HG02885 (cell line): ENCODE measurements at regions not wholly inside any gene's neighbourhood (a gene's known extent, or its start where the extent isn't known, plus 50 kb on each side); places are given as distances from the start of the nearest gene placed in this dataset.
A peak's percentile ranks its signal among the peaks of the same experiment; 100 is the strongest.

Experiments
- ATAC-seq: cut with Tn5 transposase; IDR thresholded peaks from one replicate; pipeline ENCODE4 v1.9.1; 2021; ENCODE audit warnings: mild to moderate bottlenecking; ENCODE audit not compliant: unreplicated experiment, poor library complexity

- no peak for ATAC-seq
These were observed 565.7 kb upstream of the BTBD3 start for GRCh38 chr20:11352041-11352440.

GRCh38 chr20:11354846-11355245 lies 562.8 kb upstream of the BTBD3 start:
- no peak for ATAC-seq

DNA sequence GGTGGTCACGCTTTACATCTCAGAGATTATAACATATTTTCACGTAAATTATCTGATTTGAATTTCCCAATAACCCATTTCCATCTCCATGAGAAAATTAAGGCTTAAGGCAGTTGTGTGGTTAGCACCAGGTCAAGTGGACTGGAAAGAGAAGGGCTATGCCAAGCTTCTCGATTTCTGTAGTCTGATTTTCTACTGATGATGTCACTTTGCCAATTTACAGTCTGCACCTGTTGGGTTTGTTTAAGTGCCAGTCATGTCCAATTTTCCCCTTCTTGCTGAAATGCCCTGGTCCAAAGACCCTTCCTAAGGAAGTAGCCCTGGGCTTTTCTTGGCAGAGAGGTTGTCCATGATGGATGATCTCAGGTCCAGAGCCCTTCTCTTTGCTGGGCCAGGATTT lies 562.3 kb upstream of the BTBD3 start:
- ATAC-seq = no peak

DNA sequence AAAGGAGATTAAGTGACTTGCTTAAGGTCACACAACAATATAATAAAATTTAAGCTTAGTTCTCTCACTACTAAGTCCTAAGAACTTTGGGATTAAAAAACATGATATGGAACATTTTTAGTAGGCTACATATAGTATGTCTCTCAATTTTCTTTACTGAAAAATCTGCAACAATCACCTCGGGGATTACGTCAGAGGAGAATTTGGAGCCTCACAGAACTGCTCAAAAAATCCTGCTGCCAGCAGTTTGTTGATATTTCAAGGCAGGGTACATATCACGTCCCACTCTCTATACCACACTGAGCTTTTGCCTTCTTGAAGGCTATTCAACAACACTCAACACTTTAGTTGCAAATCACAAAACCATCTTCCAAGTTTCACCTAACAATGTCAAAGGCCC lies 561.6 kb upstream of the BTBD3 start:
- ATAC-seq = no peak

- ATAC-seq = no peak
These were observed 555.2 kb upstream of the BTBD3 start for GRCh38 chr20:11362450-11362849.

DNA sequence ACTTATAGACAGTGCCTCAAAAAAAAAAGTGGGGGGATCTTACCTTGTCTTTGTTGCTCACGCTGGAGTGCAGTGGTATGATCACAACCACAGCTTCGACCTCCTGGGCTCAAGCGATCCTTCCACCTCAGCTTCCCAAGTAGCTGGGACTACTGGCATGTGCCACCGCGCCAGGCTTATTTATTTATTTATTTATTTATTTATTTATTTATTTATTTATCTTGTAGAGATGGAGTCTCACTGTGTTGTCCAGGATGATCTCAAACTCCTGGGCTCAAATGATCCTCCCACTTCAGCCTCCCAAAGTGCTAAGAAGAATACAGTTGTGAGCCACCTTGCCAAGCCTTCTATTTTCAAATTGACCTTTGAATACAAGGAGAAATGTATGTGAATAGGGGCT lies 553.0 kb upstream of the BTBD3 start:
- ATAC-seq = no peak

DNA sequence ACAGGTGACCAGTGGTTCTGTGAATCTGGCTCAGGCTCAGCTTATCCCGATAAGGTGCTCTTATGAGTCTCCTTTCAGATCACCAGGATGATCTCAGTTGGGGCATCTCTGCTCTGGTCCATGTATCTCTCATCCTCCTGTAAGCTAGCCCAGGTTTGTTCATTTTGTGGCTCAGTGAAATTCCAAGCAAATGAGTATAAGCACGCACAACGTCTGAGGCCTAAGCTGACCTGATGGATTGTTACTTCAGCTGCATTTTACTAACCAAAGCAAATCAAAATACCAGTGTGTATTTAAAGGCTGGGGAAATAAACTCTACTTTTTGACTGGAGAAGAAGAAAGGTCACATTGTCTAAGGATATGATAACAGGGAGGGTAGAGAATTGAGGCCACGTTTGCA lies 551.0 kb upstream of the BTBD3 start:
- ATAC-seq = no peak

DNA sequence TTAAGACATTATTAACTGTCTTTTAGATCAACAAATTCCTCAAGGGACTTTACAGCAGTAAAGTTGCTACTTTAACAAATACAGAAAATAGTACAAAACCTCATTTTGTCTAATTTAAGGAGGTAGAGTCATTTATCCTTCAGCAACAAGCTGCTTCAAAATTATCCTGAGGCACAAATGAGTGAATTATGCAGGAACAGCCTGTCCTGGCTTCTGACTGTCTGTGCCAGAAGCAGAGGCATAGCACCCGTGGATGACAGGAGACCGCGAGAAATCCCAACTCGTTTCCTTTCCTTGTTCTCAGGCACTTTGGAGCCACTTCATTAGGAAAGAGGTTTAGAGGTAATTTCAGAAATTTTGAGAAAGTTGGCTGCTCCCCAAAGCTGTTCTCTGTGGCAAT lies 549.2 kb upstream of the BTBD3 start:
- ATAC-seq = no peak

DNA sequence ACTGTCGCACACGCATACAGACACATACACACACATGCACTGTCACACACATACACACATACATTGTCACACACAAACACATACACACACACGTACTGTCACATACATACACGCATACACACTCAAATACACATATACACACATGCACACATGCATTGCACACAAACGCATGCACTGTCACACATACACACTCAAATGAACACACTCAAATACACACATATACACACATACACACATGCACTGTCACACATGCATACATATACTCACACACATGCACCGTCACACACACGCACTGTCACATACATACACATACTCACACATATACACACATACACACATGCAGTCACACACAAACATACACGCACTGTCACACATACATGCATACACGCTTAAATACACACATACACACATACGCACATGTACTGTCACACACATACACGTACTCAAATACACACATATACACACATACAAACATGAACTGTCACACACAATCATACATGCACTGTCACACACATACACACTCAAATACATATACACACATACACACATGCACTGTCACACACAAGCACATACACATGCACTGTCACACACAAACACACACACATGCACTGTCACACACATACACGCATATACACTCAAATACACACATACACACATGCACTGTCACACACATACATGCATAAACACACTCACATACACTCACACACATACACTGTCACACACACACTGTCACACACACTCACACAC lies 548.6 kb upstream of the BTBD3 start:
- ATAC-seq = no peak

DNA sequence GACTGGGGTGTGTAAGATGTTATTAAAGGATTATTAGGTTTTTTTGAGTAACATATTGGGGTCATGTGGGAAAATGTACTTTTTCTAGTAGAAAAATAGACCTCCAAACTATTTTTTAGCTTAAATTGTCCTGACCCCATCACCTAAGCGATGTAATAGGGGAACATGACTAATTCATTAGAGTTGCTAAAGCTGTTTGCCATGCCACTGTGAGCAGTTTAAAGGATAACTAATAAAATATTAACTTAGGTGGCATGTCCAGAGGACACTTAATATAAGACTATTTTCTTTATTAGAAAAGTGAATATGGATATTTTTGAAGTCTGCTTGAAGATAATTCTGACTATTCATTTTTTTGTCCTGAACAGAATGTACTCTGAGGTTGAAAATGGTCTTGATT lies 545.9 kb upstream of the BTBD3 start:
- no peak for ATAC-seq

GRCh38 chr20:11372876-11373790 lies 544.6 kb upstream of the BTBD3 start:
- ATAC-seq = no peak

- ATAC-seq = no peak
These were observed 542.4 kb upstream of the BTBD3 start for GRCh38 chr20:11375335-11375734.

DNA sequence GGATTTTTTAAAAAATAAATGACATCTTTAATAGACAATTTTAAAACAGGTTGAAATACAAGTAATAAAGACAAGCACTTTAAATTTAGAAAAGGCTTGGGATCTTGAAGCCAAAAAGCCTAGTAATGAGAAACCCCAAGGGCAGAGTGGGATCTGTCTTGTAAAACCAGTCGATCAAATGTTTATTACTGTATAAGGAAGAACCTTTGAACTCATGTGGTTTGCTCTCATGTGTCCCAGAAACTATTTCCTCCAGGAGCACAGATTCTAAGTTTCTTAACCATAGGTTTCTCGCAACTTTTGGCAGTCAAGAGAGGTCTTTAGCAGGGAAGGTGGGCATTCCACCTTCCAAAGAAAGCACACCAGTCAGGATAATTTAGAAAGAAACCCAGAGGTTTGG lies 541.7 kb upstream of the BTBD3 start:
- ATAC-seq = no peak

DNA sequence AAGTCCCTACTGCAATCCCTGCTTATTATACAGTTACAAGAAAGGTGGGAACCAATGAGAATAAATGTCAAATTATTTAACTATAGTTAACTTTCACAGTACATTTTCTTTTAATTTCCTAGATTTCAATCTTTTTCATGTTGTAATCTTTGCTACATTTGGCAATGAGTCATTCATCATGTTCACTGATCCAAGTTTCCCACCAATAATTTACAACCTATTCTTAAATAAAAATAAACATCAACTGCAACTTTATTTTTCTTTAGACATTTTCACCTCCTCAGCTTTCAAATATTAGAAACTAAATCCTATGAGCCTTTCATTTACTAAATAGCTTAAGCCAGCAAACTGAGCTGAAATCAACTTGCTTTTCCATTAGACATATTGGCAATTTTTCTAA lies 541.3 kb upstream of the BTBD3 start:
- no peak for ATAC-seq

DNA sequence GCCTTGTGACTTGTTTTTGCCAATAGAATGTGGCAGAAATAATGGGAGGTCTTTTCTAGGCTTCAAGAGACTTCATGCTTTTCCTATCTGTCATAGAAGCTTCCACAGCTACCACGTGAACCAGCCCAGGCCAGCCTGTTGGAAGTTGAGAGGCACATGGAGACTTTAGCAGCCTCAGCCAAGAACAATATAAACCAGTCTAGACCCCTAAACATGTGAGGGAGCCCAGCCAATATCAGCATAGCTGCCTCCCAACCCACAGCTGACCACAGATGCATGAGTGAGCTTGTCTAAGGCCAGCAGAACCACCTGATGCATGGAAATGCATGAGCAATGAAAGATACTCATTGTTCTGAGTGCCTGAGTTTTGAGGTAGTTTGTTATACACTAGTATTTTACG lies 540.7 kb upstream of the BTBD3 start:
- ATAC-seq = no peak

DNA sequence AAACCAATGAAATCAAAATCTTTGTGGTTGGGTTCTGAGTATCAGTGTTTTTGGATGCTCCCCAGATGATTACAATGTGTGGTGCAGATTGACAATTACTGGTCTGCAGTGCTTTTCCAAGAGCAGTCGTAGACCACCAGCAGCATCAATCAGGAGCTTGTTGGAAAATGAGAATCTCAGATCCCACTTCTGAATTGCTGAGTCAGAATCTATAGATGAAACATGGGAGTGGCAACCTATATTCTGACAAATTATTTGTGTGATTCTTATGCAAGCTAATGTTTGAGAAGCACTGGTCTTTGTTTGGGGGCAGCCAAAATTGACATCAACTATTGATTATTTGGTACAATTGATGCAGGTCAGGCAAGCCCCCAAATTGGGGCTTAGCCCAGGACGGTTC lies 539.9 kb upstream of the BTBD3 start:
- ATAC-seq = no peak

DNA sequence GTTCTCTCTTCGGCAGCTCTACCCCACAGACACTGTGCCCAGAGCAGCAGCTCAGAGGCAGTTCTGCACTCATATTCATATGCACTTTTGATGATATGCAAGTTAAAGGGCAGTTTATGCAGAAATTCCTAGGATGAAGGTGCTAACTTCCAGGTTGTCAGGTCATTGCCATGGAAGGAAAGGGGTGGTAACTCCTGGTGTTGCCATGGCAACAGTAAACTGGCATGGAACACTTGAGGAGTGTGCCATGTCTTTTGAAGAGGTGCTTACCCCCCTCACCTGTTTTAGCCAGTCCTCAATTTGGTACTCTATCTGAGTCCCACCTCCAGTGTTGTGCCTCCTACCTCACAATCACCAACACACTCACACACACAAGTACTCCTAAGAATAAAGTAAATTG lies 539.4 kb upstream of the BTBD3 start:
- ATAC-seq = no peak

DNA sequence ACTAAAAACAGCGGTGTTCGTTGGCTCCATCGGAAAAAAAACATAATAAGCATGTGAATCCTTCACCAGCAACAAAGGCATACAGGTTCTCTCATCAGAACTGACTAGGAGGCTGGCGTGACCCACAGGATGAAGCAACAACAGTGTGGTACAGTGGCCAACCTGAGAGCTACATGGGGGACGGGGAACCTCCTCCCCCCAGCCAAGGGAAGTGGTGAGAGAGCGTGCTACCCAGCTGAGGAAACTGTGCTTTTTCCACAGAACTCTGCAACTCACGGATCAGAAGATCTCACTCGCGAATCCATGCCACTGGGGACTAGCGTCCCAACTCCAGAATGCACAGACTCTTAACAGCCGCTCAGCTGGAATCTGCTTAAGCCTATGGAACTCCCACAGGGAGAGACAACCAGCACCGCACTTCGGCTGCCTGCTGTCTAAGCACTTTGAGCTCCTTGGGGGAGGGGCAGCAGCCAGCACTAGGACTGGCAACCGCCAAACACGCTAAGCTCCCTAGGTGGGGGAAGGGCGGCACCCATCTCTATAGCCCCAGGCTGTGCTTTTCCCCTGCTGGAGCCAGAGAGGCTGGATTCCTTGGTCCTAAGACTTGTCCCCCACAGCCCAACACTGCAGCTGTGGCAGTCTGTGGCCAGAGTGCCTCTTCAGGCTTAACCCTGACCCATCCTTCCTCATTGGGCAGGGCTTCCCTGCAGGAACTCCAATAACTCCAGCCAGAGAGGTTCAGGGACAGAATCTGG lies 538.3 kb upstream of the BTBD3 start:
- ATAC-seq = peak; percentile 36

- peak; percentile 52 for ATAC-seq
These were observed 537.4 kb upstream of the BTBD3 start for GRCh38 chr20:11380283-11380682.

GRCh38 chr20:11387189-11387754 lies 530.4 kb upstream of the BTBD3 start:
- ATAC-seq = no peak

GRCh38 chr20:11389186-11389585 lies 528.5 kb upstream of the BTBD3 start:
- ATAC-seq = no peak
